Mesothelial cell of epicardium (in vitro differentiated cells): ENCODE measurements at regions not wholly inside any gene's neighbourhood (a gene's known extent, or its start where the extent isn't known, plus 50 kb on each side); places are given as distances from the start of the nearest gene placed in this dataset.

Experiments
- DNase-seq, 2 experiments: peaks; one replicate each; pipeline ENCODE4 v3.0.0; 2021; ENCODE audit warnings: low spot score in 2 of 2; ENCODE audit not compliant: unreplicated experiment in 2 of 2
- H3K27ac Mint-ChIP-seq: 2 replicates; pipeline ENCODE4 v1.8.0; 2021; ENCODE audit warnings: mixed read lengths
- H3K27me3 Mint-ChIP-seq: 2 replicates; pipeline ENCODE4 v1.8.0; 2021; ENCODE audit warnings: low read depth, mixed read lengths
- H3K36me3 Mint-ChIP-seq: 2 replicates; pipeline ENCODE4 v1.8.0; 2021; ENCODE audit warnings: mixed read lengths
- H3K4me1 Mint-ChIP-seq: 2 replicates; pipeline ENCODE4 v1.8.0; 2021; ENCODE audit warnings: mixed read lengths
- H3K4me3 Mint-ChIP-seq: 2 replicates; pipeline ENCODE4 v1.8.0; 2021; ENCODE audit warnings: mild to moderate bottlenecking, moderate library complexity, mixed read lengths
- H3K9me3 Mint-ChIP-seq: 2 replicates; pipeline ENCODE4 v1.8.0; 2021; ENCODE audit warnings: mixed read lengths
- CTCF ChIP-seq: fragments of 200-600 bp; sonication (generic); IDR thresholded peaks from one replicate; pipeline ENCODE4 v1.5.0; 2021; ENCODE audit warnings: antibody characterized with exemption; ENCODE audit not compliant: unreplicated experiment

- DNase-seq: peak in 1 of 2 experiments; percentile 21
- Mint-ChIP-seq H3K9me3 (no peaks in the 10 kb centered on the region), H3K27ac (no peak overlapping the region), H3K4me1 (peaks cover 16% of the 10 kb centered on the region), H3K4me3 (no peak overlapping the region), H3K27me3 (peaks cover 2% of the 10 kb centered on the region), H3K36me3 (no peaks in the 10 kb centered on the region)
- TF ChIP-seq CTCF: no peak
Observed at GRCh38 chr3:195003893-195004289, 267.1 kb downstream of the XXYLT1 start.

- H3K4me1 Mint-ChIP-seq: peaks cover 16% of the 10 kb centered on the region
- H3K36me3 Mint-ChIP-seq: no peaks in the 10 kb centered on the region
- no peak overlapping the region for H3K4me3 Mint-ChIP-seq
- H3K27ac Mint-ChIP-seq: no peak overlapping the region
- peaks cover 5% of the 10 kb centered on the region for H3K9me3 Mint-ChIP-seq
- peaks cover 2% of the 10 kb centered on the region for H3K27me3 Mint-ChIP-seq
- TF ChIP-seq CTCF: no peak
- peak in 1 of 2 experiments; percentile 31 for DNase-seq
Observed at GRCh38 chr3:195004512-195005250, 266.3 kb downstream of the XXYLT1 start.

- H3K36me3 Mint-ChIP-seq: no peaks in the 10 kb centered on the region
- no peak overlapping the region for H3K27ac Mint-ChIP-seq
- peaks cover 9% of the 10 kb centered on the region for H3K9me3 Mint-ChIP-seq
- no peak overlapping the region for H3K4me3 Mint-ChIP-seq
- DNase-seq: peak in 1 of 2 experiments; percentile 16
- TF ChIP-seq CTCF: no peak
- H3K27me3 Mint-ChIP-seq: peaks cover 2% of the 10 kb centered on the region
- peaks cover 16% of the 10 kb centered on the region for H3K4me1 Mint-ChIP-seq
Observed at GRCh38 chr3:195005251-195005620, 265.7 kb downstream of the XXYLT1 start.

GRCh38 chr3:195005759-195006510, 265.0 kb downstream of the XXYLT1 start:
- Mint-ChIP-seq H3K36me3 (no peaks in the 10 kb centered on the region), H3K9me3 (peaks cover 9% of the 10 kb centered on the region), H3K4me1 (peaks cover 16% of the 10 kb centered on the region), H3K27me3 (peaks cover 2% of the 10 kb centered on the region), H3K4me3 (no peak overlapping the region), H3K27ac (no peak overlapping the region)
- TF ChIP-seq CTCF: no peak
- DNase-seq: no peak

GRCh38 chr3:195007151-195007550, 263.8 kb downstream of the XXYLT1 start:
- Mint-ChIP-seq H3K27me3 (peaks cover 2% of the 10 kb centered on the region), H3K9me3 (peaks cover 9% of the 10 kb centered on the region), H3K4me1 (peaks cover 14% of the 10 kb centered on the region), H3K4me3 (no peak overlapping the region), H3K36me3 (no peaks in the 10 kb centered on the region), H3K27ac (no peak overlapping the region)
- no peak for DNase-seq
- no peak for TF ChIP-seq CTCF
